C4-2B (cell line): ENCODE measurements at regions not wholly inside any gene's neighbourhood (a gene's known extent, or its start where the extent isn't known, plus 50 kb on each side); places are given as distances from the start of the nearest gene placed in this dataset.

ENCODE experiments used
- CTCF ChIP-seq: fragments of 450-650 bp; conservative IDR thresholded peaks from 2 replicates; pipeline ENCODE4 v1.5.1; 2017; ENCODE audit warnings: mild to moderate bottlenecking
- ZFX ChIP-seq: fragments of 450-650 bp; IDR thresholded peaks from 2 replicates; pipeline ENCODE4 v1.6.1; 2017

DNA sequence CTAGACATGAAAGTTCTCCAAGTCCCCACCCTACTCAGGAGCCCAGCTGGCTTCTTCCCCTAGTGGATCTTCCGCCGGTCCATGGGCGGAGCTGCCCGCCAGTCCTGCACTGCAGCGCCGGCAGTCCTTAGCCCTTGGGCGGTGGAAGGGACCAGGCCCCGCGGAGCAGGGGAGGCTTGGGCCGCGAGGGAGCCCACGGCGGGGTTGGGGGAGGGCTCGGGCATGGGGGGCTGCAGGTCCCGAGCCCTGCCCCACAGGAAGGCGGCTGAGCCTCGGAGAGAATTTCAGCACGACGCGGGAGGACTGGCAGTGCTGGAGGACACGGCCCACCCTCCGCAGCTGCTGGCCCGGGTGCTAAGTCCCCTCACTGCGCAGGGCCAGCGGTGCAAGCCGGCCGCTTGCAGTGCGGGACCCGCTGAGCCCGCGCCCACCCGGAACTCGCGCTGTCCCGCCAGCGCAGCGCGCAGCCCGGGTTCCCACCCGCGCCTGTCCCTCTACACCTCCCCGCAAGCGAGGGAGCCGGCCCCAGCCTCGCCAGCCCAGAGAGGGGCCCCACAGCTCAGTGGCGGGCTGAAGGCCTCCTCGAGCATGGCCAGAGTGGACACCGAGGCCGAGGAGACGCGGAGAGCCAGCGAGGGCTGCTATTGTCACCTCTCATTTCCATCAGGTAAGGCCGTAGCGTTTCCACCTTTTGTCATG lies 1398.6 kb downstream of the MRPL39 start:
- TF ChIP-seq CTCF = no peak
- TF ChIP-seq ZFX = no peak
